ENCODE measurements at regions not wholly inside any gene's neighbourhood (a gene's known extent, or its start where the extent isn't known, plus 50 kb on each side); places are given as distances from the start of the nearest gene placed in this dataset.
"Not testable (repeated sequence)": the region's sequence is repeated elsewhere in the genome, so short reads cannot be mapped to it uniquely, and the experiment has no call there.

GRCh38 chr16:48059190-48059589 lies 96.6 kb downstream of the ABCC12 start:
- TF ChIP-seq EZH2phosphoT487 (IDR thresholded peaks at IDR 0.05; ENCODE audit: unreplicated experiment); POLR2AphosphoS5 (IDR thresholded peaks at IDR 0.05; ENCODE audit: low read depth); CREB1 (CRISPR knock-in tag; IDR thresholded peaks at IDR 0.05; ENCODE audit: low read depth); ZNF331 (CRISPR knock-in tag; IDR thresholded peaks at IDR 0.05; ENCODE audit: low read depth); CTCF (conservative IDR thresholded peaks at IDR 0.05; ENCODE audit: low read depth in 2 of 2); NANOG (IDR thresholded peaks at IDR 0.05; ENCODE audit: borderline replicate concordance); EZH2 (IDR thresholded peaks at IDR 0.05; ENCODE audit: low read depth, unreplicated experiment); JUNB (IDR thresholded peaks at IDR 0.05; ENCODE audit: unreplicated experiment); REST (IDR thresholded peaks at IDR 0.05; ENCODE audit: unreplicated experiment): not testable (repeated sequence)
